HCT116 (cell line): ENCODE measurements at regions not wholly inside any gene's neighbourhood (a gene's known extent, or its start where the extent isn't known, plus 50 kb on each side); places are given as distances from the start of the nearest gene placed in this dataset.

Source experiments
- ATAC-seq: fragments of 200-7000 bp; cut with Tn5 transposase; 2 replicates; pipeline ENCODE4 v1.9.1; 2020; ENCODE audit warnings: mild to moderate bottlenecking, moderate library complexity
- BruUV-seq: library from RNA; stranded (reverse); fragments of 400-500 nt; replicated peaks from 2 replicates; lab custom pipeline; 2021; lab: Mats Ljungman, UMichigan
- CTCF ChIA-PET: fragments of 300-600 bp; sonication (Branson Sonifier 250); formaldehyde crosslinking; loops from one replicate; lab custom pipeline; 2021; ENCODE audit warnings: antibody characterized with exemption; lab: Charles Lee
- POLR2A ChIA-PET: fragments of 300-600, 350-600 bp; sonication (Branson Sonifier 250); formaldehyde crosslinking; loops from one replicate; lab custom pipeline; 2021; ENCODE audit warnings: antibody characterized with exemption; lab: Charles Lee
- RAD21 ChIA-PET, 2 experiments: fragments of 300-600 bp; sonication (Branson Sonifier 250); formaldehyde crosslinking; loops; one replicate each; lab custom pipeline; 2023; ENCODE audit warnings: low total read pairs in 2 of 2; ENCODE audit not compliant: uncharacterized antibody in 2 of 2, unreplicated experiment in 2 of 2, low non-redundant PET in 1 of 2; lab: Charles Lee
- DNase-seq: peaks from one replicate; pipeline ENCODE4 v3.0.0-alpha.2; 2010; ENCODE audit warnings: low read depth, low spot score
- H2AFZ ChIP-seq: fragments of 200-600 bp; shearing (Covaris generic), sonication (generic); 2 replicates; pipeline ENCODE4 v1.6.1; 2017; ENCODE audit warnings: low read depth, mixed run types, mixed read lengths, antibody characterized with exemption, low read length; ENCODE audit not compliant: poor library complexity, severe bottlenecking
- H3K27ac ChIP-seq: 2 replicates; pipeline ENCODE4 v1.5.1; 2012; ENCODE audit warnings: low read depth, low read length
- H3K27me3 ChIP-seq: fragments of 200-600 bp; sonication (generic); 2 replicates; pipeline ENCODE4 v1.6.1; 2016; ENCODE audit warnings: mixed run types, low read length, mixed read lengths; ENCODE audit not compliant: insufficient read depth
- H3K36me3 ChIP-seq, 2 experiments: fragments of 200-500 bp in 1 of 2; fragments of 200-600 bp in 1 of 2; sonication (Bioruptor generic) in 1 of 2; sonication (generic) in 1 of 2; 2 replicates each; pipeline versions ENCODE4 v1.5.1 to v1.6.1; 2014 to 2016; ENCODE audit warnings: low read length in 2 of 2, inconsistent platforms in 1 of 2, mixed read lengths in 1 of 2, mixed run types in 1 of 2; ENCODE audit not compliant: insufficient read depth in 2 of 2, control insufficient read depth in 1 of 2
- H3K4me1 ChIP-seq, 2 experiments: fragments of 200-600 bp in 1 of 2; sonication (generic) in 1 of 2; 2 replicates each; pipeline versions ENCODE4 v1.5.1 to v1.6.1; 2012 to 2017; ENCODE audit warnings: low read length in 2 of 2, inconsistent platforms in 1 of 2, mild to moderate bottlenecking in 1 of 2, mixed read lengths in 1 of 2, mixed run types in 1 of 2, moderate library complexity in 1 of 2; ENCODE audit not compliant: insufficient read depth in 2 of 2, control insufficient read depth in 1 of 2
- H3K4me2 ChIP-seq: fragments of 200-600 bp; sonication (generic); 2 replicates; pipeline ENCODE4 v1.6.1; 2017; ENCODE audit warnings: mixed run types, low read length, mixed read lengths
- H3K4me3 ChIP-seq, 2 experiments: fragments of 200-600 bp in 1 of 2; sonication (generic) in 1 of 2; replicated peaks in 1 of 2; 2 replicates each; pipeline ENCODE4 v1.5.1; 2011 to 2016; ENCODE audit warnings: low read length in 2 of 2, control low read depth in 1 of 2, low read depth in 1 of 2, mild to moderate bottlenecking in 1 of 2, mixed read lengths in 1 of 2, mixed run types in 1 of 2
- H3K79me2 ChIP-seq: fragments of 200-600 bp; sonication (generic); 2 replicates; pipeline ENCODE4 v1.6.1; 2017; ENCODE audit warnings: mild to moderate bottlenecking, mixed run types, low read length, moderate library complexity, mixed read lengths; ENCODE audit not compliant: insufficient read depth
- H3K9ac ChIP-seq: fragments of 200-600 bp; sonication (generic); 2 replicates; pipeline ENCODE4 v1.6.1; 2016; ENCODE audit warnings: low read length, mixed read lengths
- H3K9me2 ChIP-seq: fragments of 200-600 bp; sonication (generic), shearing (Covaris generic); 2 replicates; pipeline ENCODE4 v1.6.1; 2017; ENCODE audit warnings: mixed run types, mild to moderate bottlenecking, moderate library complexity; ENCODE audit not compliant: insufficient read depth
- H3K9me3 ChIP-seq, 2 experiments: fragments of 200-500 bp in 1 of 2; fragments of 200-600 bp in 1 of 2; sonication (Bioruptor generic) in 1 of 2; sonication (generic) in 1 of 2; 2 replicates each; pipeline ENCODE4 v1.6.1; 2014 to 2017; ENCODE audit warnings: low read length in 2 of 2, mixed read lengths in 2 of 2, inconsistent platforms in 1 of 2, low read depth in 1 of 2, mild to moderate bottlenecking in 1 of 2, mixed run types in 1 of 2, moderate library complexity in 1 of 2; ENCODE audit not compliant: control insufficient read depth in 1 of 2, insufficient read depth in 1 of 2
- H4K20me1 ChIP-seq: fragments of 200-600 bp; sonication (generic), shearing (Covaris generic); 2 replicates; pipeline ENCODE4 v1.6.1; 2017; ENCODE audit warnings: mixed run types, mild to moderate bottlenecking, moderate library complexity; ENCODE audit not compliant: insufficient read depth
- CBX3 ChIP-seq: IDR thresholded peaks from 2 replicates; pipeline ENCODE4 v1.6.1; 2012; ENCODE audit warnings: low read depth
- CEBPB ChIP-seq: IDR thresholded peaks from 2 replicates; pipeline ENCODE4 v1.6.1; 2012; ENCODE audit warnings: low read depth
- FOSL1 ChIP-seq: IDR thresholded peaks from 2 replicates; pipeline ENCODE4 v1.6.1; 2012; ENCODE audit warnings: low read depth
- JUND ChIP-seq: IDR thresholded peaks from 2 replicates; pipeline ENCODE4 v1.6.1; 2012
- RAD21 ChIP-seq: IDR thresholded peaks from 2 replicates; pipeline ENCODE4 v1.6.1; 2012; ENCODE audit warnings: low read depth, mild to moderate bottlenecking
- SP1 ChIP-seq: IDR thresholded peaks from 2 replicates; pipeline ENCODE4 v1.6.1; 2012; ENCODE audit warnings: low read depth
- intact Hi-C: fragments of 100-400 bp; cut with micrococcal nuclease; formaldehyde crosslinking; loops from 2 replicates; pipeline ENCODE4 v1.10.0; 2022
- TF ChIP-seq, protein P1 (sequence below): IDR thresholded peaks from 2 replicates; pipeline ENCODE4 v1.6.1; 2012; ENCODE audit warnings: low read depth
- TF ChIP-seq, protein P2 (sequence below): IDR thresholded peaks from 2 replicates; pipeline ENCODE4 v1.6.1; 2012
- TF ChIP-seq, protein P3 (sequence below): IDR thresholded peaks from 2 replicates; pipeline ENCODE4 v1.6.1; 2012

DNA sequence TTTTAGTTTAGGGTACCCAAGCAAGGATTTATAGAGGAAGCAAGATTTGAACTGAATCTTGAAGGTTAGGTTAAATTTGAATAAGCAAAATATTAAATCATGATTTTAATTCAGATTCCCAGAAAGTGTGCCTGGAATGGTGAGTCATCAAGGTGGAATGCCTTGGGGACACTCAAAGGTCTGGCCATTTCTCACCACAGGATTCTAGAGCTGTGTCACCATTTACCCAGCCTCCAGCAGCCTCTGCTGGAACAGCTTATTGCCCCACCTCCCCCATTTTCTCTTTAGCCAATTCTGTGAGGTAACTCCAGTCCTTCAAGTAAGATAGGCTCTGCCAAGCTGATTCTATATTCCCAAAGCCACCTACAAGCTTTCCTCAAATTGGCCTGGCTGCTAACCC lies 181.4 kb downstream of the SIM1 start:
- CTCF ChIA-PET = no interaction called here
- intact Hi-C loops = no loop called here
- peaks cover 17 to 24% of the 10 kb centered on the region in 2 experiments for H3K4me1 ChIP-seq

More for the DNA sequence above, 181.4 kb downstream of the SIM1 start:
- peak; percentile 75 for DNase-seq
- Histone ChIP-seq H3K4me2 (peak overlapping the region; percentile 59), H4K20me1 (no peaks in the 10 kb centered on the region), H3K27me3 (no peaks in the 10 kb centered on the region), H3K4me3 (no peak overlapping the region; a peak in 1 of 4 replicates), H3K9ac (no peak overlapping the region), H3K36me3 (no peaks in the 10 kb centered on the region), H3K9me3 (no peaks in the 10 kb centered on the region), H3K27ac (no peak overlapping the region; the same call in 1 of the 2 replicates), H3K79me2 (no peaks in the 10 kb centered on the region), H2AFZ (peak overlapping the region; percentile 52), H3K9me2 (no peaks in the 10 kb centered on the region)
- TF ChIP-seq JUND = peak; percentile 88
- peak; percentile 78 for TF ChIP-seq FOSL1
- TF ChIP-seq, protein P1, sequence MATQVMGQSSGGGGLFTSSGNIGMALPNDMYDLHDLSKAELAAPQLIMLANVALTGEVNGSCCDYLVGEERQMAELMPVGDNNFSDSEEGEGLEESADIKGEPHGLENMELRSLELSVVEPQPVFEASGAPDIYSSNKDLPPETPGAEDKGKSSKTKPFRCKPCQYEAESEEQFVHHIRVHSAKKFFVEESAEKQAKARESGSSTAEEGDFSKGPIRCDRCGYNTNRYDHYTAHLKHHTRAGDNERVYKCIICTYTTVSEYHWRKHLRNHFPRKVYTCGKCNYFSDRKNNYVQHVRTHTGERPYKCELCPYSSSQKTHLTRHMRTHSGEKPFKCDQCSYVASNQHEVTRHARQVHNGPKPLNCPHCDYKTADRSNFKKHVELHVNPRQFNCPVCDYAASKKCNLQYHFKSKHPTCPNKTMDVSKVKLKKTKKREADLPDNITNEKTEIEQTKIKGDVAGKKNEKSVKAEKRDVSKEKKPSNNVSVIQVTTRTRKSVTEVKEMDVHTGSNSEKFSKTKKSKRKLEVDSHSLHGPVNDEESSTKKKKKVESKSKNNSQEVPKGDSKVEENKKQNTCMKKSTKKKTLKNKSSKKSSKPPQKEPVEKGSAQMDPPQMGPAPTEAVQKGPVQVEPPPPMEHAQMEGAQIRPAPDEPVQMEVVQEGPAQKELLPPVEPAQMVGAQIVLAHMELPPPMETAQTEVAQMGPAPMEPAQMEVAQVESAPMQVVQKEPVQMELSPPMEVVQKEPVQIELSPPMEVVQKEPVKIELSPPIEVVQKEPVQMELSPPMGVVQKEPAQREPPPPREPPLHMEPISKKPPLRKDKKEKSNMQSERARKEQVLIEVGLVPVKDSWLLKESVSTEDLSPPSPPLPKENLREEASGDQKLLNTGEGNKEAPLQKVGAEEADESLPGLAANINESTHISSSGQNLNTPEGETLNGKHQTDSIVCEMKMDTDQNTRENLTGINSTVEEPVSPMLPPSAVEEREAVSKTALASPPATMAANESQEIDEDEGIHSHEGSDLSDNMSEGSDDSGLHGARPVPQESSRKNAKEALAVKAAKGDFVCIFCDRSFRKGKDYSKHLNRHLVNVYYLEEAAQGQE = no peak
- TF ChIP-seq, protein P2, sequence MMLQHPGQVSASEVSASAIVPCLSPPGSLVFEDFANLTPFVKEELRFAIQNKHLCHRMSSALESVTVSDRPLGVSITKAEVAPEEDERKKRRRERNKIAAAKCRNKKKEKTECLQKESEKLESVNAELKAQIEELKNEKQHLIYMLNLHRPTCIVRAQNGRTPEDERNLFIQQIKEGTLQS = peak; percentile 39; the same call in 1 of the 2 replicates
- TF ChIP-seq, protein P3, sequence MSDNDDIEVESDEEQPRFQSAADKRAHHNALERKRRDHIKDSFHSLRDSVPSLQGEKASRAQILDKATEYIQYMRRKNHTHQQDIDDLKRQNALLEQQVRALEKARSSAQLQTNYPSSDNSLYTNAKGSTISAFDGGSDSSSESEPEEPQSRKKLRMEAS = no peak
- TF ChIP-seq RAD21 = peak; percentile 19; the same call in 1 of the 2 replicates
- TF ChIP-seq CBX3 = peak; percentile 61; the same call in 1 of the 2 replicates
- TF ChIP-seq SP1 = peak; percentile 35
- peak; percentile 45; the same call in 1 of the 2 replicates for TF ChIP-seq CEBPB
- RAD21 ChIA-PET = interaction anchor here in 1 of 2 experiments (0.7 kb wide), 1 partner anchor 83 kb away, joined by 3 read pairs; no protein-coding TSS in a partner anchor
- ATAC-seq = peak; percentile 98
- BruUV-seq = no TSS peak
- POLR2A ChIA-PET = interaction anchor here (0.7 to 1.3 kb wide), 3 partner anchors 11 to 14 kb away, joined by 3 to 5 read pairs (median 3); no protein-coding TSS in a partner anchor
